Fibroblast of skin of back (primary cell): ENCODE measurements at regions not wholly inside any gene's neighbourhood (a gene's known extent, or its start where the extent isn't known, plus 50 kb on each side); places are given as distances from the start of the nearest gene placed in this dataset.

Experiments
- DNase-seq: peaks from one replicate; pipeline ENCODE4 v3.0.0-alpha.2; 2013

GRCh38 chr11:127110542-127110941 lies 110.0 kb upstream of the KIRREL3 start:
- DNase-seq = no peak

GRCh38 chr11:127109796-127110480 lies 109.4 kb upstream of the KIRREL3 start:
- no peak for DNase-seq

GRCh38 chr11:127108838-127109237 lies 108.3 kb upstream of the KIRREL3 start:
- DNase-seq = no peak

DNA sequence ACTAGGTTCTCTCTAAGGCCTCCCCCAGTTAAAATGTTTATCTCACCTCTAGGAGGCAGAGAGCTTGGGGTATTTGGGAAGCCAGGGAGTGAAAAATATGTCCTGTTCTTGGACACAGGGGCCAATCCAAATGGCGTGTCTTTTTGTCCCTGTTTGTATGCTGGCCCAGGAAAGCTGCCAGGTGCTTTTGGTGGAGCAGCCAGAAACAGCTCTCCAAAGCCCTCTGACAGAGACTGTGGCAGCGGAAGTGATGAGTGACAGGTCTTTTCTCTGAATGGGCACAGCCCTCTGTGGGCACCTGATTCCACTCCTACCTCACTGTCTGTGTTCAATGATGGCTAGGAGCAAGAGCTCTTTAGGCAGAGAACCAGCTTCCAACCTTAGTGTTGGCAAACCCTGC lies 106.4 kb upstream of the KIRREL3 start:
- no peak for DNase-seq

GRCh38 chr11:127105593-127106541 lies 105.3 kb upstream of the KIRREL3 start:
- peak; percentile 10 for DNase-seq

DNA sequence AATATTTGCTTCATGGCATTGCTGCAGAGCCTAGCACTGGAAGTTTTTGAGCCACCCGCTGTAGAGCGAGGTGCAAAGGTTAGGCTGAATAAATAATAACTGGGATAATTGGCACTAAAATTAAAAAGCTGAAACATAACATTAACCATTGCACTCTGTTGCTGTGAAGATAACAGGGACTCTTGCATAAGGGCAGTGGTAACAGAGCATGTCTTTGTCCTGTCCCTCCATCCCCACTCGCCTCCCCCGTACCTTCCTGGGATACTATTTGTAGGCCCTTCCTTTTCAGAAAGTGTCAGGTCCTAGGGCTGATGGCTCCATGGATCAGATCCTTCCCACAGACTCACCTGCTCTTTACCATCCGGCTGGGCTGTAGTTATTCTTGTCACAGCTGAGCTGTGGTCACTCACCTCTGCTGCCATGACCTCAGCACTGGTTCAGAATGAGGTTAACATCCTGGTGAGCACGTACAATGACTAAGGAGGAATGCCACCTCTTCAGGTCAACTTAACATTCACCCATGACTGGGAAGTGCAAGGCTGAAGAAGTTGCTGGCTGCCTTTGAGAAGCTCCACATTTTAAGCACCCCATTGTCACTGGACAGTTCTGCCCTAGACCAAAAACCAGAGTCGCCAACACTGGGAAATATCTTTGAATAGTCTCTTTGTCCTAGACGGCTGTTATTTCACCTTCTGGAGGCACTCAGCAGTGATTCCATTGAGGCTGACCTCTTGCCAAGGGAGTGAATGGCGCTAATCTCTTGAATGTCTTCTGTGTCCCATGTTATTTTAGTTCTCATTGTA lies 103.2 kb upstream of the KIRREL3 start:
- no peak for DNase-seq

- DNase-seq = peak; percentile 1
These were observed 98.1 kb upstream of the KIRREL3 start for GRCh38 chr11:127098684-127099083.

GRCh38 chr11:127080735-127081134 lies 80.2 kb upstream of the KIRREL3 start:
- DNase-seq = no peak

DNA sequence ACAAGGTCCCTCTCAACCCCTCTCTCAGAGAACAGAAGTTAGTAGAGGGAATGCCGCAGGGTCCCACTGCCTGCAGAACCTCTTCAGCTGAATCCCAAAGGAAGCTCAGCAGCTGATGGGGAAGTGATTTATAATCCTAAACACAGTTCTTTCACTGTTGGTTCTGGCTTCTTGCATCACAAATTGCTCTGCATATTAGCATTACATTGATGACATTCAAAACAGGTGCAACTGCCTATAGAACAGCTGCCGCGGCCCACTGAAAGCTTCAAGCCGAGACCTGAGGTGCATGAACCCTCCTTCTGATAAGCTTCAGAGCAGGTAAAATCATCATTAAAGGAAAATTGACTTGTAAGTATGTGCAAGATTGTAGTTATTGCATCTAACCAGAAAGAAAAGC lies 75.2 kb upstream of the KIRREL3 start:
- no peak for DNase-seq

DNA sequence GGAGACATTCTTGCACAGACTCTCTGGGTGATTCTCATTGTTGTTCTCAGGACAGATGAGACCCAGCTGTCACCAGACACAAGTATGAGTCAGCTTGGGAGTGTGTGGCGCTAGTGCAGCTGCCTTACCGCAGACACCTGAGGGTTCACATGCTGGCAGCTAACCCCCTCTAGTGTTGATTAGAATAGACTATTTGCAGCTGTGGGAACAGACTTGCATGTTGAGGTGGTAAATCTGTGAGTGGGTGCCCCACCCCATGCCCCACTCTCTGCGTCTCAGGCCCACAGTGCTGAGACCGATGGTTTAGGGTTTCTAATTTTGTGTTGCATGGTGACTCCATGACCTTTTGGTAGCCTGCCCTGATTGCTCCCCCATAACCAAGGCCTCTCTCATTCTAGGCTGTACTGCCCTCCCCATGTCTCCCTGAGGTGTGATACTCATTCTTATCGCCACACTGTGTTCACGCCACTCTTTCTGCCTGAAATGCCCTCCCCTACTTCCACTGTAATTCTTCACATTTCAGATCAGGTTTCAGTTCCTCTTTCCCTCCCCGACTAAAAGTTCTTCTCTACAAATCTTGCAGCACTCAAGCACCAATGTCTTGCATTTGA lies 73.7 kb upstream of the KIRREL3 start:
- DNase-seq = peak; percentile 78

DNA sequence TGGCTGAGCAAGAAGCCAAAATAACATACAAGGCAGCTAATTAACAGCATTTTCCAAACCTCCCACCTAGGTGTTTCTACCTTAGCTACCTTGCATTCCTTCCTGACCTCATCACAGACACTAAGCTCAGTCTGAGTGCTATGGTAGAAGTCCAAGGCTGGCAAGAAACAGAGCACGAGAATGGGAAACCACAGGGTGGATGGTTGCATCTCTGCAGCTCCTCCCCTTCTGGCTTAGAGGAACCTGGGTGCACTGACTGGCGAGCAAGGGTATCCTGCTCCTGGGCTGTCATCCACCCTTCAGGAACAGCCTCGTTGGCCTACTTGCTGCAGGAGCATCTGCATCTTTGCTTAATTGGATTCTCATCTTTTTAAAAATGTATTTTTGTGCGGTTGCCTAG lies 73.1 kb upstream of the KIRREL3 start:
- no peak for DNase-seq

GRCh38 chr11:127071606-127072005 lies 71.0 kb upstream of the KIRREL3 start:
- DNase-seq = no peak

- no peak for DNase-seq
These were observed 70.2 kb upstream of the KIRREL3 start for GRCh38 chr11:127070808-127071207.

DNA sequence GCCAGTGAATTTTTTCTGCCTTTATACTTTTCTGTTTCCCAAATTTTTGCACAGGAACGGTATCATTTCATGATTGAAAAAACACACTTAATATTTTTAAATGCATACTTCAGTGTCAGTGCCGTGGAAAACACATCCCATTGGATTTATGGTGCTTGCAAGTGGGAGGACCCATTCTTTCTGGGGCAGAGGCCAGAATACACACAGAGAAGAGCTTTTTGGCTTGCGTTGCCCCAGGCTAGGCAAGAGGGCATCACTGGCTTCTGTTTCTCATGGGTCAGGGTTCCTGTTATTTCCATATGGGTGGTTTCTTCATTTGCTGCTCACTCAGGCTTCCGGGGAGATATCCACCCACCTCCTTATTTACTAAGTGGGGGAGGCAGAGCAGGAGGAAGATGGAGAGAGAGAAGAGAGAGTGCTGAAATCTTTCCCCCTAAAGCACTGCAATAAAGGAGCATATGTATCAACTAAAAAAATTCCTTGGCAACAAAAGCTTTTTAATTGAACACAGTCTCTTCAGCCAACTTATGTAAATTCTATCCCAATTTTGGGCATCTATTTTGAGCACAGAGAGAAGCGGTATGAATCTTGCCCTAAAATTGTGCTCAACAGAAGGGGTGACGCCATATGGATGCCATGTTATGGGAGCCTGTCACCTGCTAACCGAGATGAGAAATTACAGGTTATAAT lies 66.0 kb upstream of the KIRREL3 start:
- DNase-seq = no peak

DNA sequence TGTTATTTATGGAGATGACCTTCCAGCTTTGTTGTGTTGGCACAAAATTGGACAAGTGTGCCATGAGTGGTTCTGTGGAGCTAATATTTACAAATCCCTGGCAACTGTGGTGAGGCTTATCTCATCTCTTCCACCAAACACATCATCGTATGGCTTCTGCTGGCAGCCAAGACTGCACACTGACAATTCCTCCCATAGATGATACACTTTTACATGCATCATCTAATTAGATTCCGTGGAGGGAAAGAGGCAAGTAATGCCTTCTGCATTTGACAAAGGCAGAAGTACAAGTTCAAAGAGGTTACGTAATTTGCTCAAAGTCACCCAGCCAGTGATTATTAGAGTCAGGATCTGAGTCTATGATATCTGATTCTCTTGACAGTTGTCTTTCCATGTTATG lies 62.7 kb upstream of the KIRREL3 start:
- no peak for DNase-seq

GRCh38 chr11:127061947-127062346 lies 61.4 kb upstream of the KIRREL3 start:
- no peak for DNase-seq

GRCh38 chr11:127059750-127060149 lies 59.2 kb upstream of the KIRREL3 start:
- DNase-seq = peak; percentile 57

DNA sequence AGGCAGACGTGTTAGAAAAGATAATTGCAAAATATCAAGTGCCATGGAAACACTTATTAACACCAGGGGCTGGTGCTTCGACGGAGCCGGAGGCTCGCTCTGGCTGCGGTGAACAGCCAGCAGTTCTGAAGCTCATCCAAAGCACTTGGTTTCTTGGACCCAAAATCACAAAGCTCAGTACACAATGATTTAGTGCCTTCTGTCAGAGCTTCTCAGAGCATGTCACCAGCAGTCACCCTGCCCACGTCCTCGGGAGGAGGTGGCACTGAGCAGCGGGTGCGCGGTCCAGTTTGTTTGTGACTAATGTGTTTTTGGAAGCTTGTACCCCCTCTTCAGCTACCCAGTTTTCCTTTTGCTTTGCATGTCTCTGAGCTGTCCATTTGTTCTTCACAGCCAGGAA lies 58.7 kb upstream of the KIRREL3 start:
- DNase-seq = no peak

GRCh38 chr11:127058524-127058923 lies 58.0 kb upstream of the KIRREL3 start:
- no peak for DNase-seq

GRCh38 chr11:127057126-127057525 lies 56.6 kb upstream of the KIRREL3 start:
- no peak for DNase-seq

- DNase-seq = no peak
These were observed 55.9 kb upstream of the KIRREL3 start for GRCh38 chr11:127056338-127056971.
